OCI-LY7 (cell line): ENCODE measurements at regions not wholly inside any gene's neighbourhood (a gene's known extent, or its start where the extent isn't known, plus 50 kb on each side); places are given as distances from the start of the nearest gene placed in this dataset.

Experiments used
- BruUV-seq: library from RNA; stranded (reverse); fragments of 400-500 nt; replicated peaks from 2 replicates; lab custom pipeline; 2021; lab: Mats Ljungman, UMichigan
- CTCF ChIA-PET: fragments of 300-600 bp; sonication (Branson Sonifier 250); formaldehyde crosslinking; loops from one replicate; lab custom pipeline; 2022; ENCODE audit warnings: antibody characterized with exemption; ENCODE audit not compliant: unreplicated experiment; lab: Charles Lee
- POLR2A ChIA-PET: fragments of 300-600 bp; sonication (Branson Sonifier 250); formaldehyde crosslinking; loops from one replicate; lab custom pipeline; 2022; ENCODE audit warnings: antibody characterized with exemption; lab: Charles Lee
- DNase-seq: peaks from one replicate; pipeline ENCODE4 v3.0.0-alpha.2; 2015; ENCODE audit warnings: low spot score
- H2AFZ ChIP-seq: fragments of 200-600 bp; sonication (generic), shearing (Covaris generic); 2 replicates; pipeline ENCODE4 v1.6.1; 2014; ENCODE audit warnings: mild to moderate bottlenecking, antibody characterized with exemption, low read length, moderate library complexity
- H3K27ac ChIP-seq: fragments of 200-600 bp; sonication (generic); 2 replicates; pipeline ENCODE4 v1.5.1; 2014; ENCODE audit warnings: mixed run types, low read depth, mild to moderate bottlenecking, moderate library complexity, low read length, inconsistent platforms; ENCODE audit not compliant: poor library complexity, severe bottlenecking
- H3K36me3 ChIP-seq: fragments of 200-600 bp; sonication (generic); 2 replicates; pipeline ENCODE4 v1.6.1; 2014; ENCODE audit warnings: mild to moderate bottlenecking, antibody characterized with exemption, low read length, moderate library complexity, mixed read lengths; ENCODE audit not compliant: insufficient read depth
- H3K4me1 ChIP-seq: fragments of 200-600 bp; sonication (generic); 2 replicates; pipeline ENCODE4 v1.5.1; 2014; ENCODE audit warnings: mild to moderate bottlenecking, low read length; ENCODE audit not compliant: insufficient read depth, poor library complexity, severe bottlenecking
- H3K4me2 ChIP-seq: fragments of 200-600 bp; sonication (generic); 2 replicates; pipeline ENCODE4 v1.6.1; 2014; ENCODE audit warnings: mild to moderate bottlenecking, low read length
- H3K4me3 ChIP-seq: fragments of 200-600 bp; sonication (generic); 2 replicates; pipeline ENCODE4 v1.5.1; 2014; ENCODE audit warnings: mild to moderate bottlenecking, low read depth, low read length; ENCODE audit not compliant: poor library complexity, severe bottlenecking
- H3K79me2 ChIP-seq: fragments of 200-600 bp; sonication (generic); 2 replicates; pipeline ENCODE4 v1.6.1; 2016; ENCODE audit warnings: low read depth, mild to moderate bottlenecking, low read length, moderate library complexity, mixed read lengths; ENCODE audit not compliant: insufficient read depth
- H3K9me2 ChIP-seq: fragments of 200-600 bp; sonication (generic); 2 replicates; pipeline ENCODE4 v1.6.1; 2016; ENCODE audit warnings: mild to moderate bottlenecking, low read length, mixed read lengths; ENCODE audit not compliant: insufficient read depth
- H3K9me3 ChIP-seq: fragments of 200-600 bp; sonication (generic); 2 replicates; pipeline ENCODE4 v1.6.1; 2014; ENCODE audit warnings: mild to moderate bottlenecking, mixed run types, low read length, mixed read lengths
- H4K20me1 ChIP-seq: fragments of 200-600 bp; sonication (generic); 2 replicates; pipeline ENCODE4 v1.6.1; 2014; ENCODE audit warnings: mild to moderate bottlenecking, antibody characterized with exemption, low read length, moderate library complexity, mixed read lengths; ENCODE audit not compliant: insufficient read depth
- CTCF ChIP-seq: fragments of 200-600 bp; sonication (generic); conservative IDR thresholded peaks from 2 replicates; pipeline ENCODE4 v1.5.1; 2014; ENCODE audit warnings: mild to moderate bottlenecking, antibody characterized with exemption, low read length, moderate library complexity, mixed read lengths
- EZH2phosphoT487 ChIP-seq: fragments of 200-600 bp; sonication (generic); IDR thresholded peaks from 2 replicates; pipeline ENCODE4 v1.6.1; 2018; ENCODE audit warnings: low read depth, borderline replicate concordance, mild to moderate bottlenecking, mixed run types, antibody characterized with exemption, low read length, moderate library complexity, mixed read lengths
- intact Hi-C: fragments of 100-400 bp; cut with micrococcal nuclease; formaldehyde crosslinking; loops from one replicate; pipeline ENCODE4 v1.10.0; 2022; ENCODE audit not compliant: unreplicated experiment

GRCh38 chr4:19752599-19752998 lies 499.1 kb upstream of the SLIT2 start:
- ChIA-PET POLR2A (interaction anchor here (0.7 kb wide), 1 partner anchor 121 kb away, joined by 4 read pairs; no protein-coding TSS in a partner anchor), CTCF (no interaction called here)
- no peak overlapping the region for H3K4me3 ChIP-seq
- H3K9me2 ChIP-seq = no peaks in the 10 kb centered on the region
- intact Hi-C loops = no loop called here
- no peaks in the 10 kb centered on the region for H4K20me1 ChIP-seq
- no peaks in the 10 kb centered on the region for H3K79me2 ChIP-seq
- H3K9me3 ChIP-seq = no peaks in the 10 kb centered on the region
- no peak overlapping the region for H2AFZ ChIP-seq
- no peak for TF ChIP-seq CTCF
- no peak for TF ChIP-seq EZH2phosphoT487
- no peak overlapping the region for H3K4me2 ChIP-seq
- BruUV-seq = no TSS peak
- no peak overlapping the region for H3K27ac ChIP-seq
- no peaks in the 10 kb centered on the region for H3K4me1 ChIP-seq
- H3K36me3 ChIP-seq = no peaks in the 10 kb centered on the region
- DNase-seq = no peak

GRCh38 chr4:19748519-19749479 lies 502.9 kb upstream of the SLIT2 start:
- H3K36me3 ChIP-seq = no peaks in the 10 kb centered on the region
- H4K20me1 ChIP-seq = no peaks in the 10 kb centered on the region
- H3K27ac ChIP-seq = no peak overlapping the region
- H3K4me2 ChIP-seq = no peak overlapping the region
- BruUV-seq = no TSS peak
- ChIA-PET CTCF (no interaction called here), POLR2A (no interaction called here)
- H3K9me3 ChIP-seq = no peaks in the 10 kb centered on the region
- H3K4me3 ChIP-seq = no peak overlapping the region
- TF ChIP-seq EZH2phosphoT487 = no peak
- TF ChIP-seq CTCF = no peak
- no peak for DNase-seq
- H3K9me2 ChIP-seq = no peaks in the 10 kb centered on the region
- H3K4me1 ChIP-seq = no peaks in the 10 kb centered on the region
- intact Hi-C loops = no loop called here
- no peaks in the 10 kb centered on the region for H3K79me2 ChIP-seq
- no peak overlapping the region for H2AFZ ChIP-seq

GRCh38 chr4:19746377-19746776 lies 505.3 kb upstream of the SLIT2 start:
- Histone ChIP-seq H2AFZ (no peak overlapping the region; the same call in 1 of the 2 replicates), H4K20me1 (no peaks in the 10 kb centered on the region), H3K36me3 (no peaks in the 10 kb centered on the region), H3K79me2 (no peaks in the 10 kb centered on the region), H3K4me1 (no peaks in the 10 kb centered on the region), H3K4me3 (no peak overlapping the region), H3K9me3 (no peaks in the 10 kb centered on the region), H3K4me2 (no peak overlapping the region), H3K9me2 (no peaks in the 10 kb centered on the region), H3K27ac (no peak overlapping the region)
- intact Hi-C loops = no loop called here
- no TSS peak for BruUV-seq
- ChIA-PET CTCF (no interaction called here), POLR2A (no interaction called here)
- DNase-seq = no peak
- no peak for TF ChIP-seq EZH2phosphoT487
- TF ChIP-seq CTCF = no peak
